IMR-90 (cell line): ENCODE measurements at regions not wholly inside any gene's neighbourhood (a gene's known extent, or its start where the extent isn't known, plus 50 kb on each side); places are given as distances from the start of the nearest gene placed in this dataset.

Experiments
- ATAC-seq: fragments of 200-7000 bp; cut with Tn5 transposase; 2 replicates; pipeline ENCODE4 v1.9.1; 2020; ENCODE audit warnings: low read depth, mild to moderate bottlenecking, moderate library complexity
- BruUV-seq: library from RNA; stranded (reverse); fragments of 400-500 nt; replicated peaks from 2 replicates; lab custom pipeline; 2021; lab: Mats Ljungman, UMichigan
- CTCF ChIA-PET: fragments of 300-600 bp; formaldehyde crosslinking; extraction: SDS; loops from one replicate; lab custom pipeline; 2021; ENCODE audit warnings: antibody characterized with exemption; lab: Yijun Ruan, JAX
- POLR2A ChIA-PET: fragments of 300-600 bp; sonication (Branson Sonifier 250); formaldehyde crosslinking; loops from one replicate; lab custom pipeline; 2022; ENCODE audit warnings: antibody characterized with exemption; ENCODE audit not compliant: unreplicated experiment; lab: Charles Lee
- DNase-seq: peaks from one replicate; pipeline ENCODE4 v3.0.0; 2013
- H2AFZ ChIP-seq: replicated peaks from 2 replicates; pipeline ENCODE3; 2013; ENCODE audit warnings: low read length, mild to moderate bottlenecking; ENCODE audit not compliant: poor library complexity
- H2AK5ac ChIP-seq: 2 replicates; pipeline ENCODE4 v1.6.1; 2013; ENCODE audit warnings: low read depth, low read length, inconsistent platforms
- H2AK9ac ChIP-seq: replicated peaks from 2 replicates; pipeline ENCODE3; 2013; ENCODE audit warnings: mild to moderate bottlenecking, low read depth, low read length, moderate library complexity; ENCODE audit not compliant: poor library complexity
- H2BK120ac ChIP-seq: 2 replicates; pipeline ENCODE4 v1.6.1; 2013; ENCODE audit warnings: low read depth, low read length, inconsistent platforms
- H2BK15ac ChIP-seq: 3 replicates; pipeline ENCODE4 v1.6.1; 2013; ENCODE audit warnings: low read depth, low read length, inconsistent platforms
- H2BK20ac ChIP-seq: 2 replicates; pipeline ENCODE4 v1.6.1; 2013; ENCODE audit warnings: low read depth, mild to moderate bottlenecking, inconsistent platforms, low read length, moderate library complexity
- H2BK5ac ChIP-seq: 2 replicates; pipeline ENCODE4 v1.6.1; 2013; ENCODE audit warnings: mild to moderate bottlenecking, low read depth, low read length, inconsistent platforms; ENCODE audit not compliant: poor library complexity, severe bottlenecking
- H3K14ac ChIP-seq: replicated peaks from 2 replicates; pipeline ENCODE4 v1.6.1; 2013; ENCODE audit warnings: low read depth, low read length, inconsistent platforms
- H3K18ac ChIP-seq: 2 replicates; pipeline ENCODE4 v1.6.1; 2013; ENCODE audit warnings: low read depth, low read length, control low read depth
- H3K23ac ChIP-seq: 2 replicates; pipeline ENCODE4 v1.6.1; 2013; ENCODE audit warnings: low read depth, low read length, inconsistent platforms
- H3K27ac ChIP-seq: 2 replicates; pipeline ENCODE4 v1.5.1; 2013; ENCODE audit warnings: mild to moderate bottlenecking, control low read depth, low read length; ENCODE audit not compliant: insufficient read depth
- H3K27me3 ChIP-seq: 2 replicates; pipeline ENCODE4 v1.6.1; 2013; ENCODE audit warnings: low read length; ENCODE audit not compliant: control insufficient read depth, insufficient read depth
- H3K36me3 ChIP-seq: 2 replicates; pipeline ENCODE4 v1.6.1; 2013; ENCODE audit warnings: low read length, mixed read lengths; ENCODE audit not compliant: control insufficient read depth, insufficient read depth
- H3K4ac ChIP-seq: 2 replicates; pipeline ENCODE4 v1.6.1; 2013; ENCODE audit warnings: low read depth, low read length, inconsistent platforms
- H3K4me1 ChIP-seq: 2 replicates; pipeline ENCODE4 v1.6.1; 2013; ENCODE audit warnings: low read length, mixed read lengths; ENCODE audit not compliant: control insufficient read depth, insufficient read depth
- H3K4me2 ChIP-seq: 2 replicates; pipeline ENCODE4 v1.6.1; 2013; ENCODE audit warnings: low read depth, mild to moderate bottlenecking, control low read depth, low read length, moderate library complexity
- H3K4me3 ChIP-seq: 2 replicates; pipeline ENCODE4 v1.5.1; 2013; ENCODE audit warnings: low read depth, mild to moderate bottlenecking, control low read depth, low read length, moderate library complexity; ENCODE audit not compliant: insufficient read depth
- H3K56ac ChIP-seq: 2 replicates; pipeline ENCODE4 v1.6.1; 2013; ENCODE audit warnings: low read length, inconsistent platforms; ENCODE audit not compliant: insufficient read depth; ENCODE audit errors: extremely low read depth
- H3K79me1 ChIP-seq, 2 experiments: 2 replicates each; pipeline ENCODE4 v1.6.1; 2013; ENCODE audit warnings: low read length in 2 of 2, inconsistent platforms in 1 of 2, low read depth in 1 of 2
- H3K9ac ChIP-seq: 2 replicates; pipeline ENCODE4 v1.6.1; 2013; ENCODE audit warnings: low read depth, low read length, control low read depth
- H3K9me1 ChIP-seq: 2 replicates; pipeline ENCODE4 v1.6.1; 2013; ENCODE audit warnings: low read length, inconsistent platforms; ENCODE audit not compliant: insufficient read depth
- H3K9me3 ChIP-seq: 2 replicates; pipeline ENCODE4 v1.6.1; 2013; ENCODE audit warnings: low read length; ENCODE audit not compliant: control insufficient read depth, insufficient read depth
- H4K20me1 ChIP-seq: 2 replicates; pipeline ENCODE4 v1.6.1; 2013; ENCODE audit warnings: low read length, inconsistent platforms; ENCODE audit not compliant: insufficient read depth
- H4K5ac ChIP-seq: 2 replicates; pipeline ENCODE4 v1.6.1; 2013; ENCODE audit warnings: mild to moderate bottlenecking, low read depth, low read length, control low read depth
- H4K8ac ChIP-seq, 2 experiments: 2 replicates each; pipeline ENCODE4 v1.6.1; 2013; ENCODE audit warnings: low read depth in 2 of 2, low read length in 2 of 2, control low read depth in 1 of 2, inconsistent platforms in 1 of 2
- H4K91ac ChIP-seq: 2 replicates; pipeline ENCODE4 v1.6.1; 2013; ENCODE audit warnings: low read depth, low read length, inconsistent platforms; ENCODE audit not compliant: insufficient read depth
- NFE2L2 ChIP-seq: fragments of 150-350 bp; IDR thresholded peaks from 2 replicates; pipeline ENCODE4 v1.6.1; 2016; ENCODE audit warnings: low read depth, mild to moderate bottlenecking, low read length
- RAD21 ChIP-seq: IDR thresholded peaks from 2 replicates; pipeline ENCODE4 v1.6.1; 2012; ENCODE audit warnings: low read length, improper control_type of control experiment
- RCOR1 ChIP-seq: IDR thresholded peaks from 2 replicates; pipeline ENCODE4 v1.6.1; 2012; ENCODE audit warnings: mild to moderate bottlenecking, low read length, improper control_type of control experiment; ENCODE audit not compliant: insufficient replicate concordance
- RFX5 ChIP-seq: IDR thresholded peaks from 2 replicates; pipeline ENCODE4 v1.8.0; 2012; ENCODE audit warnings: low read depth, mild to moderate bottlenecking, low read length, moderate library complexity
- WGBS, 2 experiments: methylation state at CpG; one replicate each; pipeline versions ENCODE4 v1.1.5 to v1.1.7; 2013; ENCODE audit warnings: missing lambda C conversion rate in 2 of 2; ENCODE audit not compliant: insufficient read length in 1 of 2; ENCODE audit errors: extremely low coverage in 2 of 2; 5-methylcytosine and 5-hydroxymethylcytosine counted together
- dilution Hi-C: fragments of 300-500 bp; cut with HindIII; formaldehyde crosslinking; loops from one replicate; pipeline ENCODE4 v1.14.3; 2018; ENCODE audit warnings: low sequenced_read_pairs; ENCODE audit not compliant: unreplicated experiment
- in situ Hi-C: fragments of 300-500 bp; cut with MboI; formaldehyde crosslinking; loops from 3 replicates; pipeline ENCODE4 v1.14.3; 2019; ENCODE audit warnings: low sequenced_read_pairs, inconsistent platforms, mixed read lengths
- intact Hi-C: fragments of 100-400 bp; cut with micrococcal nuclease; formaldehyde crosslinking; loops from 2 replicates; pipeline ENCODE4 v1.10.0; 2022
- TF ChIP-seq, protein P1 (sequence below): conservative IDR thresholded peaks from 2 replicates; pipeline ENCODE4 v1.5.1; 2012; ENCODE audit warnings: mild to moderate bottlenecking, low read depth, low read length, improper control_type of control experiment

DNA sequence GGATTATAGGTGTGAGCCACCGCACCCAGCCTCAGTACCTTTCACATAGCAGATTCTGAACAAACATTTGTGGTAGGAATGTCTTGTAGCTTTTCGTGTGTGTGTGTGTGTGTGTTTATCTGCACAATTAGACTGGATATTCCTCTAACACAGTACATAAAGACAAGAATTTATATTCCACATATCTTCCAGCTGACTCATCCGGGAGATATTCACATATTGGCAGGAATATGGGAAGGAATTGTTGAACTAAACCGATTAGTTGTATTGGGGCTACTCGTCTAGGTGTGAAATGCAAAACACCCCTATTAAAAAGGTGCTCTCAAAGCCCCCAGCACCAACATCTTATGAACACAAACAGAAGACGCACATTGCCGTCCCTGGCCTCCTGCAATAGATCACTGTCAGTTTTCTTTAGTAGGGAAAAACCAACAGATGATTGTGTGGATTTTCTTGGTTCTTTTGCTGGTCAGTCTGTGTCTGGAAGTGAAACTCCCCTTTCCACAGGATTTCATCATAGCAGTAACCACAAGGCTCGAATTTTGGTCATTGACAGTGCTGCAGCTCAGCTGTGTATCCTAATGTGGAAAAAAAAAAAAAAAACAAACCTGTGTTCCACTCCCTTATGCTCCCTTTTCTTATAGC lies 208.5 kb upstream of the ACVR2A start:
- no peak overlapping the region for H2BK15ac ChIP-seq
- WGBS, 2 experiments, result no CpG with 5 or more reads among the region's 8 CpGs
- H3K36me3 ChIP-seq, result no peaks in the 10 kb centered on the region
- H3K9me3 ChIP-seq, result no peaks in the 10 kb centered on the region
- H4K20me1 ChIP-seq, result no peaks in the 10 kb centered on the region
- no peak overlapping the region for H3K9ac ChIP-seq
- dilution Hi-C loops (no loop called here), intact Hi-C loops (no loop called here), in situ Hi-C loops (no loop called here)
- TF ChIP-seq RAD21, result no peak
- no peak for TF ChIP-seq RFX5
- no peak for TF ChIP-seq RCOR1
- TF ChIP-seq, protein P1, sequence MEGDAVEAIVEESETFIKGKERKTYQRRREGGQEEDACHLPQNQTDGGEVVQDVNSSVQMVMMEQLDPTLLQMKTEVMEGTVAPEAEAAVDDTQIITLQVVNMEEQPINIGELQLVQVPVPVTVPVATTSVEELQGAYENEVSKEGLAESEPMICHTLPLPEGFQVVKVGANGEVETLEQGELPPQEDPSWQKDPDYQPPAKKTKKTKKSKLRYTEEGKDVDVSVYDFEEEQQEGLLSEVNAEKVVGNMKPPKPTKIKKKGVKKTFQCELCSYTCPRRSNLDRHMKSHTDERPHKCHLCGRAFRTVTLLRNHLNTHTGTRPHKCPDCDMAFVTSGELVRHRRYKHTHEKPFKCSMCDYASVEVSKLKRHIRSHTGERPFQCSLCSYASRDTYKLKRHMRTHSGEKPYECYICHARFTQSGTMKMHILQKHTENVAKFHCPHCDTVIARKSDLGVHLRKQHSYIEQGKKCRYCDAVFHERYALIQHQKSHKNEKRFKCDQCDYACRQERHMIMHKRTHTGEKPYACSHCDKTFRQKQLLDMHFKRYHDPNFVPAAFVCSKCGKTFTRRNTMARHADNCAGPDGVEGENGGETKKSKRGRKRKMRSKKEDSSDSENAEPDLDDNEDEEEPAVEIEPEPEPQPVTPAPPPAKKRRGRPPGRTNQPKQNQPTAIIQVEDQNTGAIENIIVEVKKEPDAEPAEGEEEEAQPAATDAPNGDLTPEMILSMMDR, result no peak
- TF ChIP-seq NFE2L2, result no peak
- POLR2A ChIA-PET, result no interaction called here
- no TSS peak for BruUV-seq
- peak overlapping the region; percentile 91; the same call in 1 of the 2 replicates for H3K4me2 ChIP-seq
- H3K14ac ChIP-seq, result no peak overlapping the region
- no peak overlapping the region for H4K8ac ChIP-seq
- H3K4me3 ChIP-seq, result no peak overlapping the region
- no peaks in the 10 kb centered on the region for H3K9me1 ChIP-seq
- no peaks in the 10 kb centered on the region for H3K79me1 ChIP-seq
- H2AK5ac ChIP-seq, result no peak overlapping the region
- DNase-seq (peak; percentile 69), ATAC-seq (peak; percentile 86)
- H2BK20ac ChIP-seq, result no peak overlapping the region
- H3K27ac ChIP-seq, result peak overlapping the region; percentile 86; the same call in 1 of the 2 replicates
- H2BK120ac ChIP-seq, result 0 out of 2 replicates have a peak overlapping the region, but pooled peaks have one; percentile 40
- no peak overlapping the region for H3K23ac ChIP-seq
- no peak overlapping the region for H4K91ac ChIP-seq
- H3K4me1 ChIP-seq, result peaks cover 3% of the 10 kb centered on the region; the same call in 1 of the 2 replicates
- no peak overlapping the region; the same call in 1 of the 2 replicates for H4K5ac ChIP-seq
- no peak overlapping the region for H3K56ac ChIP-seq
- H2BK5ac ChIP-seq, result no peak overlapping the region
- no peak overlapping the region for H3K4ac ChIP-seq
- CTCF ChIA-PET, result no interaction called here
- H2AK9ac ChIP-seq, result no peak overlapping the region
- H3K18ac ChIP-seq, result no peak overlapping the region; the same call in 1 of the 2 replicates
- H3K27me3 ChIP-seq, result no peaks in the 10 kb centered on the region; the same call in 1 of the 2 replicates
- H2AFZ ChIP-seq, result no peak overlapping the region
